HepG2 (cell line): ENCODE measurements at regions not wholly inside any gene's neighbourhood (a gene's known extent, or its start where the extent isn't known, plus 50 kb on each side); places are given as distances from the start of the nearest gene placed in this dataset.

Experiments
- ATAC-seq: fragments of 200-7000 bp; cut with Tn5 transposase; 3 replicates; pipeline ENCODE4 v1.9.1; 2020; ENCODE audit warnings: mild to moderate bottlenecking, moderate library complexity
- BruUV-seq: library from RNA; stranded (reverse); fragments of 400-500 nt; replicated peaks from 2 replicates; lab custom pipeline; 2021; lab: Mats Ljungman, UMichigan
- CTCF ChIA-PET: fragments of 300-600 bp; formaldehyde crosslinking; extraction: SDS; loops from one replicate; lab custom pipeline; 2021; ENCODE audit warnings: low total read pairs, inconsistent platforms, low intra/inter-chr PET ratio; lab: Yijun Ruan, JAX
- POLR2A ChIA-PET: fragments of 350-600 bp; sonication (Branson Sonifier 250); formaldehyde crosslinking; loops from one replicate; lab custom pipeline; 2020; ENCODE audit warnings: antibody characterized with exemption, inconsistent platforms; lab: Yijun Ruan, JAX
- DNase-seq: peaks from one replicate; pipeline ENCODE4 v3.0.0-alpha.2; 2015; ENCODE audit warnings: low spot score
- FAIRE-seq: peaks from 3 replicates; lab custom pipeline; 2011; peaks lifted over from hg19 to GRCh38; lab: Jason Lieb, UNC
- H2AFZ ChIP-seq: one replicate; pipeline ENCODE4 v1.6.1; 2011; ENCODE audit warnings: low read length, inconsistent platforms
- H3K27ac ChIP-seq: fragments of 300-600 bp; 3 replicates; pipeline ENCODE4 v1.8.0; 2011; ENCODE audit warnings: mixed run types, mild to moderate bottlenecking, mixed read lengths, low read length, inconsistent platforms; ENCODE audit not compliant: insufficient read depth; ENCODE audit errors: extremely low read length
- H3K27me3 ChIP-seq, 2 experiments: fragments of 200-600 bp in 1 of 2; 2 replicates in 1 of 2; 3 replicates in 1 of 2; pipeline versions ENCODE4 v1.6.0 to v1.8.0; 2011; ENCODE audit warnings: low read length in 2 of 2, mild to moderate bottlenecking in 2 of 2, moderate library complexity in 2 of 2, inconsistent platforms in 1 of 2; ENCODE audit not compliant: insufficient read depth in 2 of 2, control insufficient read depth in 1 of 2
- H3K36me3 ChIP-seq, 2 experiments: fragments of 200-600 bp in 1 of 2; replicated peaks in 1 of 2; 2 replicates in 1 of 2; 3 replicates in 1 of 2; pipeline versions ENCODE4 v1.5.1 to v1.8.0; 2011; ENCODE audit warnings: low read length in 2 of 2, inconsistent platforms in 1 of 2; ENCODE audit not compliant: insufficient read depth in 2 of 2, control insufficient read depth in 1 of 2
- H3K4me1 ChIP-seq: 2 replicates; pipeline ENCODE4 v1.5.1; 2012; ENCODE audit warnings: low read length, inconsistent platforms; ENCODE audit not compliant: insufficient read depth
- H3K4me2 ChIP-seq: 2 replicates; pipeline ENCODE4 v1.6.0; 2011; ENCODE audit warnings: low read depth, low read length, inconsistent platforms
- H3K4me3 ChIP-seq, 3 experiments: fragments of 200-600 bp in 1 of 3; sonication (generic), shearing (Covaris generic) in 1 of 3; replicated peaks in 1 of 3; 2 replicates each; pipeline ENCODE4 v1.5.1; 2011 to 2016; ENCODE audit warnings: low read length in 3 of 3, inconsistent platforms in 2 of 3, low read depth in 2 of 3, mild to moderate bottlenecking in 2 of 3, control low read depth in 1 of 3, mixed read lengths in 1 of 3; ENCODE audit not compliant: insufficient read depth in 1 of 3
- H3K79me2 ChIP-seq: one replicate; pipeline ENCODE4 v1.6.1; 2011; ENCODE audit warnings: low read length, inconsistent platforms; ENCODE audit not compliant: insufficient read depth
- H3K9ac ChIP-seq: 2 replicates; pipeline ENCODE4 v1.6.0; 2011; ENCODE audit warnings: mild to moderate bottlenecking, low read depth, low read length, inconsistent platforms; ENCODE audit not compliant: insufficient read depth
- H3K9me3 ChIP-seq: 2 replicates; pipeline ENCODE4 v1.5.1; 2012; ENCODE audit warnings: mild to moderate bottlenecking, low read length
- H4K20me1 ChIP-seq: 2 replicates; pipeline ENCODE4 v1.6.0; 2011; ENCODE audit warnings: inconsistent platforms, mild to moderate bottlenecking, low read length, moderate library complexity; ENCODE audit not compliant: insufficient read depth
- ARNTL ChIP-seq: sonication (generic); formaldehyde crosslinking; IDR thresholded peaks from 2 replicates; pipeline ENCODE4 v1.4.0; 2020; ENCODE audit warnings: mild to moderate bottlenecking, missing genetic modification reagents
- KAT7 ChIP-seq: IDR thresholded peaks from 2 replicates; pipeline ENCODE4 v1.6.1; 2018; ENCODE audit warnings: borderline replicate concordance, missing compliant biosample characterization
- RBM22 ChIP-seq: fragments of 200-400 bp; formaldehyde crosslinking; optimal IDR thresholded peaks from 2 replicates; pipeline ENCODE3; 2017; ENCODE audit warnings: mild to moderate bottlenecking, low read length, moderate library complexity
- ZNF788 ChIP-seq: sonication (generic); formaldehyde crosslinking; IDR thresholded peaks from 2 replicates; pipeline ENCODE4 v1.5.0; 2020; ENCODE audit warnings: mild to moderate bottlenecking, missing genetic modification reagents, borderline replicate concordance
- ZNF792 ChIP-seq: IDR thresholded peaks from 2 replicates; pipeline ENCODE4 v1.6.1; 2016
- ZNF891 ChIP-seq: sonication (generic); formaldehyde crosslinking; IDR thresholded peaks from 2 replicates; pipeline ENCODE4 v1.5.0; 2020; ENCODE audit warnings: mild to moderate bottlenecking, missing genetic modification reagents
- WGBS: methylation state at CpG from one replicate; pipeline ENCODE4 v1.1.6; 2017; ENCODE audit warnings: low lambda C conversion rate; 5-methylcytosine and 5-hydroxymethylcytosine counted together
- in situ Hi-C: cut with HindIII; loops from 2 replicates; pipeline ENCODE4 v1.10.0; 2017; ENCODE audit warnings: low pct_unique_long_range_greater_than_20kb; ENCODE audit not compliant: extremely low pct_ligation_motif_present
- intact Hi-C: fragments of 100-400 bp; cut with micrococcal nuclease; formaldehyde crosslinking; loops from one replicate; pipeline ENCODE4 v1.10.0; 2022; ENCODE audit not compliant: unreplicated experiment
- TF ChIP-seq, protein P1 (sequence below): sonication (generic); formaldehyde crosslinking; IDR thresholded peaks from 2 replicates; pipeline ENCODE4; 2020; ENCODE audit warnings: missing genetic modification reagents, mild to moderate bottlenecking, borderline replicate concordance

DNA sequence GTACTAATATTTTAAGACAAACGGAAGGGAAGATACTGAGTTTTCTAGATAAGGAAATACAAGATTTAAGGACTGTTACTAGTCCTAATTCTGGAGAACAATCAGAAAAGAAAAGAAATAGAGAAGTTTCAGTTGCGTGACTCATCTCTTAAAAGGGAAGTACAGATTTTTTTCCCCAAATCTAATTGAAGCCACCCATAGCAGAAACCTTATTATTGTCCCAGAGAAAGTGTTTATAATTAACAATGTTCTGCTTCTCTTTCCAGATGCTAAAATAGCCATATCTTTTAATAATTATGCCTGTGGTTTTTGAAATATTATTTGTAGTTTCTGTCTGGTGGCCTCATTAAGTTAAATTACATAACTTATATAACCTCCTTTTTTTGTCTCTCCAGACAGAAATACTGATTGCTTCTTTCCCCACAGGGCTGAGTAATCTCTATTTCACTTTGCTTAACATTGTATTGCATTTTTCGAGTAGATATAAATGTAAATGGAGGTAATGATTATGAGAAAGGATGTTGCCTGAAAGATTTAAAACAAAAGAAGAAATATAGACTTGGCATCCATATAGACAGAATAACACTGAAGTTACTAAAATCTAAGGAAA lies 240.7 kb upstream of the MBL2 start:
- no peaks in the 10 kb centered on the region for H3K79me2 ChIP-seq
- H3K4me2 ChIP-seq: no peak overlapping the region
- 87% methylated on average over 3 of the region's 3 CpGs for WGBS
- no peak overlapping the region for H3K9ac ChIP-seq
- H3K9me3 ChIP-seq: peaks cover 7% of the 10 kb centered on the region; the same call in 1 of the 2 replicates
- no peak for DNase-seq
- POLR2A ChIA-PET: no interaction called here
- CTCF ChIA-PET: no interaction called here
- H3K36me3 ChIP-seq: no peaks in the 10 kb centered on the region
- no peak for TF ChIP-seq ZNF788 (CRISPR knock-in tag)
- TF ChIP-seq KAT7 (CRISPR knock-in tag): no peak
- TF ChIP-seq RBM22: no peak
- no peak for TF ChIP-seq ZNF792 (CRISPR knock-in tag)
- no peak for TF ChIP-seq ZNF891 (CRISPR knock-in tag)
- no peak for TF ChIP-seq ARNTL
- TF ChIP-seq, protein P1, sequence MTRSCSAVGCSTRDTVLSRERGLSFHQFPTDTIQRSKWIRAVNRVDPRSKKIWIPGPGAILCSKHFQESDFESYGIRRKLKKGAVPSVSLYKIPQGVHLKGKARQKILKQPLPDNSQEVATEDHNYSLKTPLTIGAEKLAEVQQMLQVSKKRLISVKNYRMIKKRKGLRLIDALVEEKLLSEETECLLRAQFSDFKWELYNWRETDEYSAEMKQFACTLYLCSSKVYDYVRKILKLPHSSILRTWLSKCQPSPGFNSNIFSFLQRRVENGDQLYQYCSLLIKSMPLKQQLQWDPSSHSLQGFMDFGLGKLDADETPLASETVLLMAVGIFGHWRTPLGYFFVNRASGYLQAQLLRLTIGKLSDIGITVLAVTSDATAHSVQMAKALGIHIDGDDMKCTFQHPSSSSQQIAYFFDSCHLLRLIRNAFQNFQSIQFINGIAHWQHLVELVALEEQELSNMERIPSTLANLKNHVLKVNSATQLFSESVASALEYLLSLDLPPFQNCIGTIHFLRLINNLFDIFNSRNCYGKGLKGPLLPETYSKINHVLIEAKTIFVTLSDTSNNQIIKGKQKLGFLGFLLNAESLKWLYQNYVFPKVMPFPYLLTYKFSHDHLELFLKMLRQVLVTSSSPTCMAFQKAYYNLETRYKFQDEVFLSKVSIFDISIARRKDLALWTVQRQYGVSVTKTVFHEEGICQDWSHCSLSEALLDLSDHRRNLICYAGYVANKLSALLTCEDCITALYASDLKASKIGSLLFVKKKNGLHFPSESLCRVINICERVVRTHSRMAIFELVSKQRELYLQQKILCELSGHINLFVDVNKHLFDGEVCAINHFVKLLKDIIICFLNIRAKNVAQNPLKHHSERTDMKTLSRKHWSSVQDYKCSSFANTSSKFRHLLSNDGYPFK (CRISPR knock-in tag): no peak
- TF ChIP-seq, all 625 proteins: peak for 0
- in situ Hi-C loops (no loop called here), intact Hi-C loops (loop anchor here (5.0 kb wide), 1 partner anchor 1859 kb away; no protein-coding TSS in a partner anchor)
- H3K4me1 ChIP-seq: peaks cover 30% of the 10 kb centered on the region
- no peak overlapping the region for H3K4me3 ChIP-seq
- ATAC-seq (no peak), FAIRE-seq (no peak)
- no peaks in the 10 kb centered on the region for H4K20me1 ChIP-seq
- no peak overlapping the region for H2AFZ ChIP-seq
- no peak overlapping the region for H3K27ac ChIP-seq
- BruUV-seq: no TSS peak
- H3K27me3 ChIP-seq: no peaks in the 10 kb centered on the region; a peak in 1 of 5 replicates
